HepG2 (cell line): ENCODE measurements at regions not wholly inside any gene's neighbourhood (a gene's known extent, or its start where the extent isn't known, plus 50 kb on each side); places are given as distances from the start of the nearest gene placed in this dataset.

Source experiments
- ATAC-seq: fragments of 200-7000 bp; cut with Tn5 transposase; 3 replicates; pipeline ENCODE4 v1.9.1; 2020; ENCODE audit warnings: mild to moderate bottlenecking, moderate library complexity
- BruUV-seq: library from RNA; stranded (reverse); fragments of 400-500 nt; replicated peaks from 2 replicates; lab custom pipeline; 2021; lab: Mats Ljungman, UMichigan
- CTCF ChIA-PET: fragments of 300-600 bp; formaldehyde crosslinking; extraction: SDS; loops from one replicate; lab custom pipeline; 2021; ENCODE audit warnings: low total read pairs, inconsistent platforms, low intra/inter-chr PET ratio; lab: Yijun Ruan, JAX
- POLR2A ChIA-PET: fragments of 350-600 bp; sonication (Branson Sonifier 250); formaldehyde crosslinking; loops from one replicate; lab custom pipeline; 2020; ENCODE audit warnings: antibody characterized with exemption, inconsistent platforms; lab: Yijun Ruan, JAX
- DNase-seq: peaks from one replicate; pipeline ENCODE4 v3.0.0-alpha.2; 2015; ENCODE audit warnings: low spot score
- FAIRE-seq: peaks from 3 replicates; lab custom pipeline; 2011; peaks lifted over from hg19 to GRCh38; lab: Jason Lieb, UNC
- H2AFZ ChIP-seq: one replicate; pipeline ENCODE4 v1.6.1; 2011; ENCODE audit warnings: low read length, inconsistent platforms
- H3K27ac ChIP-seq: fragments of 300-600 bp; 3 replicates; pipeline ENCODE4 v1.8.0; 2011; ENCODE audit warnings: mixed run types, mild to moderate bottlenecking, mixed read lengths, low read length, inconsistent platforms; ENCODE audit not compliant: insufficient read depth; ENCODE audit errors: extremely low read length
- H3K27me3 ChIP-seq, 2 experiments: fragments of 200-600 bp in 1 of 2; 2 replicates in 1 of 2; 3 replicates in 1 of 2; pipeline versions ENCODE4 v1.6.0 to v1.8.0; 2011; ENCODE audit warnings: low read length in 2 of 2, mild to moderate bottlenecking in 2 of 2, moderate library complexity in 2 of 2, inconsistent platforms in 1 of 2; ENCODE audit not compliant: insufficient read depth in 2 of 2, control insufficient read depth in 1 of 2
- H3K36me3 ChIP-seq, 2 experiments: fragments of 200-600 bp in 1 of 2; replicated peaks in 1 of 2; 2 replicates in 1 of 2; 3 replicates in 1 of 2; pipeline versions ENCODE4 v1.5.1 to v1.8.0; 2011; ENCODE audit warnings: low read length in 2 of 2, inconsistent platforms in 1 of 2; ENCODE audit not compliant: insufficient read depth in 2 of 2, control insufficient read depth in 1 of 2
- H3K4me1 ChIP-seq: 2 replicates; pipeline ENCODE4 v1.5.1; 2012; ENCODE audit warnings: low read length, inconsistent platforms; ENCODE audit not compliant: insufficient read depth
- H3K4me2 ChIP-seq: 2 replicates; pipeline ENCODE4 v1.6.0; 2011; ENCODE audit warnings: low read depth, low read length, inconsistent platforms
- H3K4me3 ChIP-seq, 3 experiments: fragments of 200-600 bp in 1 of 3; sonication (generic), shearing (Covaris generic) in 1 of 3; replicated peaks in 1 of 3; 2 replicates each; pipeline ENCODE4 v1.5.1; 2011 to 2016; ENCODE audit warnings: low read length in 3 of 3, inconsistent platforms in 2 of 3, low read depth in 2 of 3, mild to moderate bottlenecking in 2 of 3, control low read depth in 1 of 3, mixed read lengths in 1 of 3; ENCODE audit not compliant: insufficient read depth in 1 of 3
- H3K79me2 ChIP-seq: one replicate; pipeline ENCODE4 v1.6.1; 2011; ENCODE audit warnings: low read length, inconsistent platforms; ENCODE audit not compliant: insufficient read depth
- H3K9ac ChIP-seq: 2 replicates; pipeline ENCODE4 v1.6.0; 2011; ENCODE audit warnings: mild to moderate bottlenecking, low read depth, low read length, inconsistent platforms; ENCODE audit not compliant: insufficient read depth
- H3K9me3 ChIP-seq: 2 replicates; pipeline ENCODE4 v1.5.1; 2012; ENCODE audit warnings: mild to moderate bottlenecking, low read length
- H4K20me1 ChIP-seq: 2 replicates; pipeline ENCODE4 v1.6.0; 2011; ENCODE audit warnings: inconsistent platforms, mild to moderate bottlenecking, low read length, moderate library complexity; ENCODE audit not compliant: insufficient read depth
- GRHL1 ChIP-seq: sonication (generic); formaldehyde crosslinking; conservative IDR thresholded peaks from 2 replicates; pipeline ENCODE4 v1.8.0; 2022; ENCODE audit warnings: missing genetic modification reagents
- HIVEP1 ChIP-seq: sonication (generic); formaldehyde crosslinking; IDR thresholded peaks from 2 replicates; pipeline ENCODE4 v1.4.0; 2020; ENCODE audit warnings: mild to moderate bottlenecking, missing genetic modification reagents
- HNRNPL ChIP-seq: fragments of 200-400 bp; formaldehyde crosslinking; IDR thresholded peaks from 2 replicates; pipeline ENCODE4 v1.6.1; 2017; ENCODE audit warnings: mild to moderate bottlenecking, low read depth, low read length
- KDM5B ChIP-seq: sonication (generic); formaldehyde crosslinking; IDR thresholded peaks from 2 replicates; pipeline ENCODE4 v1.4.0; 2020; ENCODE audit warnings: missing genetic modification reagents, mild to moderate bottlenecking, borderline replicate concordance
- MYC ChIP-seq: sonication (generic); formaldehyde crosslinking; IDR thresholded peaks from 2 replicates; pipeline ENCODE4 v1.9.0; 2021; ENCODE audit warnings: missing genetic modification reagents, borderline replicate concordance
- NR2F1 ChIP-seq, 2 experiments: fragments of 450-650 bp in 1 of 2; formaldehyde crosslinking in 1 of 2; IDR thresholded peaks; 2 replicates each; pipeline versions ENCODE4 v1.5.0 to v1.6.1; 2016 to 2020; ENCODE audit warnings: mild to moderate bottlenecking in 1 of 2, missing compliant biosample characterization in 1 of 2, missing genetic modification reagents in 1 of 2, moderate library complexity in 1 of 2
- PHF5A ChIP-seq: IDR thresholded peaks from one replicate; pipeline ENCODE4 v1.6.1; 2018; ENCODE audit warnings: low read depth, missing genetic modification reagents; ENCODE audit not compliant: unreplicated experiment
- RBFOX2 ChIP-seq: fragments of 200-400 bp; formaldehyde crosslinking; IDR thresholded peaks from 2 replicates; pipeline ENCODE4 v1.6.1; 2017; ENCODE audit warnings: low read depth, mild to moderate bottlenecking, low read length
- TP53 ChIP-seq: sonication (generic); formaldehyde crosslinking; conservative IDR thresholded peaks from 2 replicates; pipeline ENCODE4 v1.4.0; 2020; ENCODE audit warnings: missing genetic modification reagents
- ZBTB20 ChIP-seq: sonication (generic); formaldehyde crosslinking; IDR thresholded peaks from 2 replicates; pipeline ENCODE4 v1.8.1; 2023; ENCODE audit warnings: missing genetic modification reagents, low read depth, mild to moderate bottlenecking, borderline replicate concordance
- ZIK1 ChIP-seq: sonication (generic); formaldehyde crosslinking; IDR thresholded peaks from 2 replicates; pipeline ENCODE4 v1.5.0; 2020; ENCODE audit warnings: mild to moderate bottlenecking, low read depth, missing genetic modification reagents, borderline replicate concordance
- ZNF232 ChIP-seq: sonication (generic); formaldehyde crosslinking; IDR thresholded peaks from 2 replicates; pipeline ENCODE4 v1.4.0; 2020; ENCODE audit warnings: missing genetic modification reagents, borderline replicate concordance
- ZNF614 ChIP-seq: IDR thresholded peaks from 2 replicates; pipeline ENCODE4 v1.6.1; 2018; ENCODE audit warnings: missing biosample characterization, missing genetic modification reagents, inconsistent platforms, borderline replicate concordance
- ZNF770 ChIP-seq: sonication (generic); formaldehyde crosslinking; IDR thresholded peaks from 2 replicates; pipeline ENCODE4 v1.5.0; 2020; ENCODE audit warnings: mild to moderate bottlenecking, missing genetic modification reagents
- ZNF773 ChIP-seq: sonication (generic); formaldehyde crosslinking; IDR thresholded peaks from 2 replicates; pipeline ENCODE4 v1.4.0; 2020; ENCODE audit warnings: missing genetic modification reagents, borderline replicate concordance
- ZSCAN12 ChIP-seq: sonication (generic); formaldehyde crosslinking; IDR thresholded peaks from 2 replicates; pipeline ENCODE4 v1.9.0; 2021; ENCODE audit warnings: mild to moderate bottlenecking, missing genetic modification reagents
- WGBS: methylation state at CpG from one replicate; pipeline ENCODE4 v1.1.6; 2017; ENCODE audit warnings: low lambda C conversion rate; 5-methylcytosine and 5-hydroxymethylcytosine counted together
- in situ Hi-C: cut with HindIII; loops from 2 replicates; pipeline ENCODE4 v1.10.0; 2017; ENCODE audit warnings: low pct_unique_long_range_greater_than_20kb; ENCODE audit not compliant: extremely low pct_ligation_motif_present
- intact Hi-C: fragments of 100-400 bp; cut with micrococcal nuclease; formaldehyde crosslinking; loops from one replicate; pipeline ENCODE4 v1.10.0; 2022; ENCODE audit not compliant: unreplicated experiment
- TF ChIP-seq, protein P1 (sequence below): sonication (generic); formaldehyde crosslinking; IDR thresholded peaks from 2 replicates; pipeline ENCODE4 v1.5.0; 2020; ENCODE audit warnings: missing genetic modification reagents
- TF ChIP-seq, protein P2 (sequence below): sonication (generic); formaldehyde crosslinking; IDR thresholded peaks from 2 replicates; pipeline ENCODE4 v1.8.1; 2023; ENCODE audit warnings: mild to moderate bottlenecking, missing genetic modification reagents, borderline replicate concordance

DNA sequence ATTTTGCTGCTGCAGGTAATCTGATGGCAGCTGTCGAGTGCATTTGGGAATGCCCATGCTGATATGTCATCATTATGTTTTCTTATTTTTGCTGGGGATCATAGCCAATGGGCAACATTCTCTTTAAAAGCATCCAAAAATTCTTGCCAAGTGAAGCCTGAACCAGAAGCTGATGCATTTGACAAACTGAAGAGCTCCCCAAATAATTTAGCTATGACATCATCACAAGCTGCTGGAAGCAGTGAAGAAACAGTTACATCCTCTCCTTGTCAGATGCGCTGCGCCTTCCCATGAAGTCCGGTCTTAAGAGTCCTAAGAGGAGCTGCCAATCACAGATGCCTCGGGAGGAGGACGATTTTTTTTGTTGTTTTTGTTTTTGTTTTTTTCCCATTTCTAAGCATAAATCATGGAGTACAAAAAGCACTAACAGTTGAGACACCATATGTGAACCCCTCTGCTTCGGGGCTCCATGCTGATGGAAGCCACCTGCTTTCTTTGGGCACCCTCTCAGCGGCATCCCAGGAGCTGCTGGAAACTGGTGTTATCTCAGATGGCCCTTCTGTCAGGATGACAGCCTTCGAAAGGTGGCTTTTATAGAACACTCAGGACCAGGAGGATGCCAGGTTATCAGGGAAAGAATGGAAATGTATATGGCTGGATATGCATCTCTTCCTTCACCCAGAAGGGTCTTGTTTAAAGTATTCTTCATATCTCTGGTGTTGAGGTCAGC lies 56.1 kb upstream of the FOXQ1 start (continued):
- TF ChIP-seq HNRNPL (no peak), KDM5B (CRISPR knock-in tag) (no peak)

- intact Hi-C loops, result no loop called here
- Histone ChIP-seq H3K27ac (no peak overlapping the region), H3K9me3 (no peaks in the 10 kb centered on the region), H3K27me3 (no peaks in the 10 kb centered on the region), H3K4me3 (no peak overlapping the region), H3K9ac (no peak overlapping the region), H2AFZ (no peak overlapping the region), H3K79me2 (no peaks in the 10 kb centered on the region), H3K4me2 (no peak overlapping the region), H3K4me1 (peaks cover 44% of the 10 kb centered on the region), H4K20me1 (no peaks in the 10 kb centered on the region), H3K36me3 (no peaks in the 10 kb centered on the region)
- in situ Hi-C loops, result no loop called here
- over 99% methylated on average over 4 of the region's 4 CpGs for WGBS
- FAIRE-seq, result no peak
- CTCF ChIA-PET, result no interaction called here
- no peak for DNase-seq
- BruUV-seq, result no TSS peak
- POLR2A ChIA-PET, result interaction anchor here (0.9 to 4.2 kb wide), 4 partner anchors 9 to 57 kb away, joined by 3 to 21 read pairs (median 6); partner anchors contain the start of gene FOXQ1
- ATAC-seq, result no peak
- TF ChIP-seq ZNF770 (CRISPR knock-in tag) (no peak), TP53 (no peak), MYC (CRISPR knock-in tag) (no peak), GRHL1 (CRISPR knock-in tag) (no peak), ZNF773 (CRISPR knock-in tag) (no peak), PHF5A (CRISPR knock-in tag) (no peak), ZSCAN12 (no peak), ZBTB20 (CRISPR knock-in tag) (no peak), HIVEP1 (CRISPR knock-in tag) (no peak), ZNF232 (CRISPR knock-in tag) (no peak), ZNF614 (CRISPR knock-in tag) (no peak), RBFOX2 (no peak), ZIK1 (CRISPR knock-in tag) (no peak), NR2F1 (CRISPR knock-in tag; IDR thresholded peaks at IDR 0.05) (no peak)
- TF ChIP-seq, protein P1, sequence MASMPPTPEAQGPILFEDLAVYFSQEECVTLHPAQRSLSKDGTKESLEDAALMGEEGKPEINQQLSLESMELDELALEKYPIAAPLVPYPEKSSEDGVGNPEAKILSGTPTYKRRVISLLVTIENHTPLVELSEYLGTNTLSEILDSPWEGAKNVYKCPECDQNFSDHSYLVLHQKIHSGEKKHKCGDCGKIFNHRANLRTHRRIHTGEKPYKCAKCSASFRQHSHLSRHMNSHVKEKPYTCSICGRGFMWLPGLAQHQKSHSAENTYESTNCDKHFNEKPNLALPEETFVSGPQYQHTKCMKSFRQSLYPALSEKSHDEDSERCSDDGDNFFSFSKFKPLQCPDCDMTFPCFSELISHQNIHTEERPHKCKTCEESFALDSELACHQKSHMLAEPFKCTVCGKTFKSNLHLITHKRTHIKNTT (CRISPR knock-in tag), result no peak
- TF ChIP-seq, protein P2, sequence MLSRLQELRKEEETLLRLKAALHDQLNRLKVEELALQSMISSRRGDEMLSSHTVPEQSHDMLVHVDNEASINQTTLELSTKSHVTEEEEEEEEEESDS (CRISPR knock-in tag), result no peak
These were observed 57.6 kb upstream of the FOXQ1 start for GRCh38 chr6:1254326-1254725.
